SKM-1 treated with dmso at 0.1 percent for 144 hours (cell line): ENCODE measurements at regions not wholly inside any gene's neighbourhood (a gene's known extent, or its start where the extent isn't known, plus 50 kb on each side); places are given as distances from the start of the nearest gene placed in this dataset.

Source experiments
- DNase-seq: peaks from one replicate; lab custom pipeline; 2025; ENCODE audit not compliant: unreplicated experiment; lab: John Stamatoyannopoulos, UW

GRCh38 chr16:79687249-79688130 is 87.0 kb upstream of the MAF start:
- DNase-seq: no peak

DNA sequence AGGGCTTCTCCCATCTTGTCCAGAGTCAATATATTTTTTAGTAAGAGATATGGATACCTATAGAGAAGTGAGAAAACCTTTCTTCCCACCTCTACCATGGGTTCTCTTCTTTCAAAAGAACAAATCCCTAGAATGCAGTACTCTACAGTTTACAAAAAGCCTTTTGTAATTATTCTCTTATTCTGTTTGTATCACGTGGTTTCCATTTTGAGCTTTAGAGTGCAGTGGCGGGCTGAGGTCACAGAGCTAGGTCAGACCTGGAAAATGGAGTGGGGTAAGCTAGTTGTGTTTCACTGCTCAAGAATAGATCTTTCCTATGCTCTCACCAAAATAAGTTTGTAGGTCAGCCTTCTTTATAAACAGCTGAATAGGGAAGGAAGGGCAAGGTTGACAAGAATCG is 85.3 kb upstream of the MAF start:
- no peak for DNase-seq

GRCh38 chr16:79679334-79679733 is 78.8 kb upstream of the MAF start:
- DNase-seq: no peak

- DNase-seq: no peak
Observed at GRCh38 chr16:79677799-79678530, 77.4 kb upstream of the MAF start.

DNA sequence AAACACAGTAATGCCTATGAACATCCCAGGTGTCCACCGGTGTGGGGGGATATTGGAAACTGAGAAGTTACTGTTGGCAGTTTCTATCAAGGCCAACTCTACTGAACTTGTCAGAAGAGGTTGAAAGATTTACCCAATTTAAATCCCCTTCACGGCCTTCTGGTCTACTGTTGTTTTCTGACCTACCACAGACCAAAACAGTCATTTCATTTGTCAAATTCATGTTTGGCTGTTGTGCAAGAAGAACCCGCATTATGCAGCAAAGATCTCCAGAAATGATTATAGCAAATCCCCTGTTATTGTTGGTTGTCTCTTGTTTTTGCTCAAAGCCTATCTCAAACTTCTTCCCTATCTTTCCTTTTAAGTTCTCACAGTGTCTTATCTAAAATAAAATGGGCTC is 73.1 kb upstream of the MAF start:
- no peak for DNase-seq

- no peak for DNase-seq
Observed at GRCh38 chr16:79672524-79672923, 72.0 kb upstream of the MAF start.

DNA sequence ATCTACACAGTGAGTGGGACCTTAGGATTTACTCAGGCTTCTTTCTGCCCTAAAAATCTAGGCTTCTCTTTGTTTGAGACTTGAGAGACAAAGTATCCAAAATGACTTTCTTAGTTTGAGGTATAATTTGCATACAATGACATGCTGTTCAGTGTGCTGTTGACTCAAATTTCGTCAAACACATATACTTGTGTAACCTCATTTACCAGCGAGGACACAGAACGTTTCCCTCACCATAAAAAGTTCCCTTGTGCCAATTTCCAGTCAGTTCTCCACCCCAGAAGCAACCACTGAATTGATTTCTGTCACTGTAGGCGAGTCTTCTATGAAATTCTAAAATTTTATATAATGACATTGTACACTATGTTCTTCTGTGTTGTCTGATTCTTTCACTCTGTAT is 68.0 kb upstream of the MAF start:
- DNase-seq: no peak

- no peak for DNase-seq
Observed at GRCh38 chr16:79665970-79666369, 65.4 kb upstream of the MAF start.

DNA sequence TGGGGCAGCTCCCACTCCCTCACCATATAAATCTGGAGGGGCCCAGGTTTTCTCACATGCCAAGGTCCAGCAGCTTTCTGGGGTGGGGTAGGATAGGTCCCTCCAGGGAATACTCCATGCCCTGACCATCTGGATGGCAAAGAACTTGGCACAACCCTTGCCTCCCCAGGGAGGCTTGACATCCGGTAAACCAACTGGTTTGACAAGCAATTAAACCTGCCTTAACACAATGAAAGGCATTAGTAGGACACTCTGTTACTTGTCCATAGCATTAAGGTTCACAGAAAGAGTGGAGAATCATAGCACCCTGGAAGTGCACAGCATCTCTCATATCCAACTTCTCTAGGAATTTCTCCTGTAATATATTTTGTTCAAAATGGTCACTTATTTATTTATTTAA is 63.9 kb upstream of the MAF start:
- DNase-seq: no peak

GRCh38 chr16:79662669-79663313 is 62.3 kb upstream of the MAF start:
- no peak for DNase-seq

DNA sequence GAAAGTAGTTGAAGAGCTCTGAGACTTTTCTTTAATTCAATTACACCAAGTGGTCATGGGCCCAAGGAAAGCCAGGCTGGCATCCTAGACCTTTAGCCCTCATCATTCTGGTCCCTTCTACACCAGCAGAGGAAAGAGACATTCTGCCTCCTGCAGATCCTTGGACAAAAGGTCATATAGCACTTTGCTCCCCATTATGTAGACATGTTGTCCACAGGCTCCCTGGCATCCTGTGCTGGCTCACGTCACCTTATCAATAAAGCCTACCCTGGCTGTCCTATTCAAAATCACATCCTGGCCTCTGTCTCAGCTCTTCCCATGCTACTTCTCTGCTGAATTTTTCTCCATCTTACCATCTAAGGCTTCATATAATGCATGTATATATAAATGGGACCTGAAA is 61.6 kb upstream of the MAF start:
- no peak for DNase-seq

DNA sequence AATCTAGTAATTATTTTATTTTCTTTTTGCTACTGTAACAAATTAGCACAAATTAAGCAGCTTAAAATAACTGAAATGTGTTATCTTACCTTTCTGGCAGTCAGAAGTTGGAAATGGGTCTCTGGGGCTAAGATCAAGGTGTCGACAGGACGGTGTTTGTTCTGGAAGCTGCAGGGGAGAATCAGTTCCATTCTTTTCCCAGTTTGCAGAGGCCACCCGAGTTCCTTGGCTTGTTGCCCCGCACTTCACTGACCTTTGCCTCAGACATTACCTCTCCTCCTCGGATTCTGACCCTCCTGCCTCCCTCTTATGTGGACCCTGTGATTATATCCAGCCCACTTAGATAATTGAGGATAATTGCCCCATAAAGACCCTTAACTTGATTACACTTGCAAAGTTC is 61.0 kb upstream of the MAF start:
- no peak for DNase-seq

GRCh38 chr16:79659344-79659743 is 58.8 kb upstream of the MAF start:
- no peak for DNase-seq

- DNase-seq: no peak
Observed at GRCh38 chr16:79658301-79659033, 57.9 kb upstream of the MAF start.

GRCh38 chr16:79656553-79657115 is 56.1 kb upstream of the MAF start:
- DNase-seq: no peak

GRCh38 chr16:79653373-79653891 is 52.9 kb upstream of the MAF start:
- no peak for DNase-seq

DNA sequence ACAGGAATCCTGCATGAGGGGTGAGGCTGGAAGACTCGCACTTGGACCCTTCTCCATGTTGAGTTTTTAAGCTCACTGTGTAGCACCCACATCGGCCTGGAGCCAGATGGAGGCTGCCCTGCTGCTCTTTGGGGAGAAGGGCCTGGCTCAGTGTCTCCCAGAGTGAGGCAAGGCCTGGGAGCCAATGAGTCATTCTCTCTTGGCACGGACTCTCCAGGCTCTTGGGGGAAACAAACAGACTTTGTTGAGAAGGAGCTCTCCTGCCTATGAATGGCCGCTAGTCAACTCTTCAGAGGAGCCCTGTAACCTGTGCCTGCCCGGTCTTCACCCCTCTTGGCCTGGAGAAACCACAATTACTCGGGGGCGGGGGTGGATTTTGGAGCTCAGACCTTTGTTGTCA is 50.8 kb upstream of the MAF start:
- no peak for DNase-seq
